ENCODE measurements at regions not wholly inside any gene's neighbourhood (a gene's known extent, or its start where the extent isn't known, plus 50 kb on each side); places are given as distances from the start of the nearest gene placed in this dataset.

DNA sequence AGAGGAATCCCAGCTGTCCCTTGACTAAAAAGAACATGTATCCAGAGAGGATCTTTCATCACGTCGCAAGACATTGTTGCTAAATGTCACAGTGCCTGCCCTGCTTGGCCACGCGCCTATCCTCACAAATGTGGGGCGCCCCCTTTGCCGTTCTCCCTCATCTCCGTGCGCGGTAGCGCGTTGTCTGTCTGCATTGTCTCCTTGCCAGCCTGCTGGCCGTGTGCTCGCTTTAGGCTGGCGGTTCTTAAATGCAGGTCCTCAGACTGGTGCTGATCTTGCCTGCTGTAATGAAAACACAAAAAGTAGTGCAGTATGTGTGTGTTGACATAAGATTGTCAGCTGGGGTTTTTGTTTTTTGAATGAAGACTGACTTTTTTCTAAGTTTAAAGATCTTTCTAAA, 198.2 kb upstream of the RGS6 start:
- H3K36me3 ChIP-seq (ENCODE audit: low read length) = peaks cover 3% of the 10 kb centered on the region; the same call in 1 of the 2 replicates
- no peak overlapping the region for H3K9ac ChIP-seq (ENCODE audit: low read length)
- H3K79me2 ChIP-seq (ENCODE audit: insufficient read depth, low read length) = no peaks in the 10 kb centered on the region
- no peak overlapping the region for H3K4me2 ChIP-seq (ENCODE audit: low read depth, low read length, poor library complexity, severe bottlenecking)
- H3K27me3 ChIP-seq (ENCODE audit: low read length) = no peaks in the 10 kb centered on the region
- H3K9me2 ChIP-seq (replicated peaks; ENCODE audit: insufficient read depth, low read length) = no peaks in the 10 kb centered on the region
- H3F3A ChIP-seq (ENCODE audit: insufficient read depth) = no peaks in the 10 kb centered on the region
- TF ChIP-seq, protein P1, sequence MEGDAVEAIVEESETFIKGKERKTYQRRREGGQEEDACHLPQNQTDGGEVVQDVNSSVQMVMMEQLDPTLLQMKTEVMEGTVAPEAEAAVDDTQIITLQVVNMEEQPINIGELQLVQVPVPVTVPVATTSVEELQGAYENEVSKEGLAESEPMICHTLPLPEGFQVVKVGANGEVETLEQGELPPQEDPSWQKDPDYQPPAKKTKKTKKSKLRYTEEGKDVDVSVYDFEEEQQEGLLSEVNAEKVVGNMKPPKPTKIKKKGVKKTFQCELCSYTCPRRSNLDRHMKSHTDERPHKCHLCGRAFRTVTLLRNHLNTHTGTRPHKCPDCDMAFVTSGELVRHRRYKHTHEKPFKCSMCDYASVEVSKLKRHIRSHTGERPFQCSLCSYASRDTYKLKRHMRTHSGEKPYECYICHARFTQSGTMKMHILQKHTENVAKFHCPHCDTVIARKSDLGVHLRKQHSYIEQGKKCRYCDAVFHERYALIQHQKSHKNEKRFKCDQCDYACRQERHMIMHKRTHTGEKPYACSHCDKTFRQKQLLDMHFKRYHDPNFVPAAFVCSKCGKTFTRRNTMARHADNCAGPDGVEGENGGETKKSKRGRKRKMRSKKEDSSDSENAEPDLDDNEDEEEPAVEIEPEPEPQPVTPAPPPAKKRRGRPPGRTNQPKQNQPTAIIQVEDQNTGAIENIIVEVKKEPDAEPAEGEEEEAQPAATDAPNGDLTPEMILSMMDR (IDR thresholded peaks at IDR 0.05; ENCODE audit: insufficient read depth, low read length, poor library complexity, severe bottlenecking) = no peak
- no peak for TF ChIP-seq EZH2phosphoT487 (conservative IDR thresholded peaks at IDR 0.05; ENCODE audit: low read length)
- no peak overlapping the region for H2AFZ ChIP-seq (ENCODE audit: low read depth, low read length, severe bottlenecking)
- H3K27ac ChIP-seq (ENCODE audit: low read depth, low read length) = no peak overlapping the region
- no peaks in the 10 kb centered on the region for H3K9me3 ChIP-seq (ENCODE audit: insufficient read depth, low read length)
- H4K20me1 ChIP-seq (ENCODE audit: low read depth, low read length) = no peaks in the 10 kb centered on the region
- H3K4me3 ChIP-seq (ENCODE audit: insufficient read depth, low read length, poor library complexity, severe bottlenecking) = no peak overlapping the region

DNA sequence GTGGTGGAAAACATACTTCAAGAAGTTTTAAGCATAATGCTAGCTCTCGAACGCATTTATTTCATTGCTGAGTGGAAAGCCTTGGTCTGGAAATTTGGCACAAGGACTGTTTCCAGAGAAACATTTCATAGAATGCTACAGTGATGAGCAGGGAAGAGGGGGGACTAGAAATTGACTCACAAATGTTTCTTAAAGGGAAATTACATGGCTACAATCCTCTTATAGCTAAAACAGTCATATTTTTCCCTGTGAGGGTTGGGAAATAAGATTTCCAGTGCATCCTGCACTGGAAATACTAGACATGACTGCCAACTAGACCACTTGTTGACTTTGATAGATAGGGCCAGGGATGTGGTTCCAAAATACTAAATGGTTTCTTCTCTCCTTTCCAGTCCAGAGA, 197.3 kb upstream of the RGS6 start:
- no peak overlapping the region for H2AFZ ChIP-seq (ENCODE audit: low read depth, low read length, severe bottlenecking)
- no peaks in the 10 kb centered on the region for H3K79me2 ChIP-seq (ENCODE audit: insufficient read depth, low read length)
- H4K20me1 ChIP-seq (ENCODE audit: low read depth, low read length) = no peaks in the 10 kb centered on the region
- no peak for TF ChIP-seq EZH2phosphoT487 (conservative IDR thresholded peaks at IDR 0.05; ENCODE audit: low read length)
- TF ChIP-seq, protein P1 (IDR thresholded peaks at IDR 0.05; ENCODE audit: insufficient read depth, low read length, poor library complexity, severe bottlenecking) = no peak
- no peaks in the 10 kb centered on the region for H3K27me3 ChIP-seq (ENCODE audit: low read length)
- no peaks in the 10 kb centered on the region for H3K9me2 ChIP-seq (replicated peaks; ENCODE audit: insufficient read depth, low read length)
- no peak overlapping the region for H3K4me2 ChIP-seq (ENCODE audit: low read depth, low read length, poor library complexity, severe bottlenecking)
- no peak overlapping the region for H3K4me3 ChIP-seq (ENCODE audit: insufficient read depth, low read length, poor library complexity, severe bottlenecking)
- H3K9ac ChIP-seq (ENCODE audit: low read length) = no peak overlapping the region
- no peak overlapping the region for H3K27ac ChIP-seq (ENCODE audit: low read depth, low read length)
- H3F3A ChIP-seq (ENCODE audit: insufficient read depth) = no peaks in the 10 kb centered on the region
- peaks cover 3% of the 10 kb centered on the region; the same call in 1 of the 2 replicates for H3K36me3 ChIP-seq (ENCODE audit: low read length)
- H3K9me3 ChIP-seq (ENCODE audit: insufficient read depth, low read length) = no peaks in the 10 kb centered on the region

DNA sequence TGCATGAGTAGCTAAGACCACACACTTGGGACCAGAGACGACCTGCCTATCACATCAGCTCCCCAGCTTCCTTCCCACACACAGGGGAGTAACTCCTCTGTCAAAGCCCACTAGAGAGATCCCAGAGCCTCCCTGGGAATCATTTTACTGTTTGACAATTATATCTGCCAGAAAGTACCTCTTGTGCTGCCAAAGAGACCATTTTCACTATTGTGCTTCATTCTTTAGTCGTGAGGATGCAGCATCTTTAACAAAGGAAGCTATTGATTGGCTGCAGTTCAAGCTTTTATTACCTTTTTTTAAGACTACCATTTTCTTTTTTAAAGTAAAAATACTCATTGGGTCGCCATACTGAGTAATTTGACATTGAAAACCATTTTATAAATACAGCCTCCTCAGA, 194.5 kb upstream of the RGS6 start:
- H2AFZ ChIP-seq (ENCODE audit: low read depth, low read length, severe bottlenecking) = no peak overlapping the region
- no peak overlapping the region for H3K27ac ChIP-seq (ENCODE audit: low read depth, low read length)
- H3K4me3 ChIP-seq (ENCODE audit: insufficient read depth, low read length, poor library complexity, severe bottlenecking) = no peak overlapping the region
- H3K4me2 ChIP-seq (ENCODE audit: low read depth, low read length, poor library complexity, severe bottlenecking) = no peak overlapping the region
- no peaks in the 10 kb centered on the region for H3K79me2 ChIP-seq (ENCODE audit: insufficient read depth, low read length)
- no peaks in the 10 kb centered on the region for H3K9me2 ChIP-seq (replicated peaks; ENCODE audit: insufficient read depth, low read length)
- no peaks in the 10 kb centered on the region; the same call in 1 of the 2 replicates for H3K36me3 ChIP-seq (ENCODE audit: low read length)
- no peaks in the 10 kb centered on the region for H3K9me3 ChIP-seq (ENCODE audit: insufficient read depth, low read length)
- H3K27me3 ChIP-seq (ENCODE audit: low read length) = no peaks in the 10 kb centered on the region
- no peak overlapping the region for H3K9ac ChIP-seq (ENCODE audit: low read length)
- H4K20me1 ChIP-seq (ENCODE audit: low read depth, low read length) = no peaks in the 10 kb centered on the region
- no peaks in the 10 kb centered on the region for H3F3A ChIP-seq (ENCODE audit: insufficient read depth)
- TF ChIP-seq EZH2phosphoT487 (conservative IDR thresholded peaks at IDR 0.05; ENCODE audit: low read length) = no peak
- TF ChIP-seq, protein P1 (IDR thresholded peaks at IDR 0.05; ENCODE audit: insufficient read depth, low read length, poor library complexity, severe bottlenecking) = no peak

All from SU-DHL-6 (cell line).